Right atrium auricular region (tissue), 2 donors: ENCODE measurements at regions not wholly inside any gene's neighbourhood (a gene's known extent, or its start where the extent isn't known, plus 50 kb on each side); places are given as distances from the start of the nearest gene placed in this dataset.
A peak's percentile ranks its signal among the peaks of the same experiment; 100 is the strongest.

ENCODE experiments used
- DNase-seq: peaks from one replicate; pipeline ENCODE4 v3.0.0-alpha.2; 2019; ENCODE audit warnings: low spot score
- H3K27ac ChIP-seq, 2 donors: fragments of 200-600 bp; sonication (generic); 1 replicate in 1 of 2; 2 replicates in 1 of 2; pipeline ENCODE4 v1.5.1; 2016 to 2019
- H3K27me3 ChIP-seq, 2 donors: fragments of 200-600 bp; sonication (generic); one replicate each; pipeline versions ENCODE4 v1.5.1 to v1.6.0; 2017 to 2019
- H3K36me3 ChIP-seq: fragments of 200-600 bp; sonication (generic); one replicate; pipeline ENCODE4 v1.5.1; 2016
- H3K4me1 ChIP-seq, 2 donors: fragments of 200-600 bp; sonication (generic); one replicate each; pipeline versions ENCODE4 v1.5.1 to v1.6.0; 2017 to 2019
- H3K4me3 ChIP-seq, 2 donors: fragments of 200-600 bp; sonication (generic); 1 replicate in 1 of 2; 2 replicates in 1 of 2; pipeline ENCODE4 v1.5.1; 2017 to 2019; ENCODE audit warnings: mild to moderate bottlenecking in 1 of 2, moderate library complexity in 1 of 2
- H3K9me3 ChIP-seq, 2 donors: fragments of 200-600 bp; sonication (generic); one replicate each; pipeline ENCODE4 v1.5.1; 2019
- CTCF ChIP-seq, 2 donors: fragments of 200-600 bp; sonication (generic); IDR thresholded peaks; one replicate each; pipeline ENCODE4 v1.5.1; 2019; ENCODE audit warnings: antibody characterized with exemption in 2 of 2

- Histone ChIP-seq H3K9me3 (no peaks in the 10 kb centered on the region), H3K27me3 (peaks cover 0 to 7% of the 10 kb centered on the region in 2 donors), H3K4me3 (no peak overlapping the region), H3K4me1 (peaks cover 0 to 20% of the 10 kb centered on the region in 2 donors), H3K27ac (no peak overlapping the region), H3K36me3 (no peaks in the 10 kb centered on the region)
- TF ChIP-seq CTCF (IDR thresholded peaks at IDR 0.05) = no peak
- no peak for DNase-seq
Measured at GRCh38 chr9:84141741-84142370, 161.3 kb downstream of the RMI1 start.

- no peak overlapping the region for H3K4me3 ChIP-seq
- no peak overlapping the region for H3K27ac ChIP-seq
- no peaks in the 10 kb centered on the region for H3K36me3 ChIP-seq
- DNase-seq = no peak
- no peaks in the 10 kb centered on the region for H3K9me3 ChIP-seq
- peaks cover 0 to 23% of the 10 kb centered on the region in 2 donors for H3K4me1 ChIP-seq
- TF ChIP-seq CTCF (IDR thresholded peaks at IDR 0.05) = no peak
- peaks cover 0 to 7% of the 10 kb centered on the region in 2 donors for H3K27me3 ChIP-seq
Measured at GRCh38 chr9:84145031-84145430, 164.4 kb downstream of the RMI1 start.

GRCh38 chr9:84145780-84146179 lies 165.2 kb downstream of the RMI1 start:
- peaks cover 0 to 16% of the 10 kb centered on the region in 2 donors for H3K4me1 ChIP-seq
- no peak for DNase-seq
- no peak overlapping the region for H3K27ac ChIP-seq
- no peaks in the 10 kb centered on the region for H3K9me3 ChIP-seq
- no peak overlapping the region for H3K4me3 ChIP-seq
- H3K36me3 ChIP-seq = no peaks in the 10 kb centered on the region
- no peak for TF ChIP-seq CTCF (IDR thresholded peaks at IDR 0.05)
- H3K27me3 ChIP-seq = peaks cover 0 to 7% of the 10 kb centered on the region in 2 donors

GRCh38 chr9:84146893-84147710 lies 166.5 kb downstream of the RMI1 start:
- no peak for DNase-seq
- Histone ChIP-seq H3K4me1 (peaks cover 0 to 12% of the 10 kb centered on the region in 2 donors), H3K27ac (peak overlapping the region in 1 of 2 donors; percentile 28), H3K36me3 (no peaks in the 10 kb centered on the region), H3K27me3 (peaks cover 0 to 4% of the 10 kb centered on the region in 2 donors), H3K9me3 (no peaks in the 10 kb centered on the region), H3K4me3 (no peak overlapping the region)
- TF ChIP-seq CTCF (IDR thresholded peaks at IDR 0.05) = no peak

GRCh38 chr9:84151236-84151635 lies 170.6 kb downstream of the RMI1 start:
- Histone ChIP-seq H3K27me3 (no peaks in the 10 kb centered on the region), H3K9me3 (no peaks in the 10 kb centered on the region), H3K4me3 (no peak overlapping the region), H3K4me1 (peaks cover 0 to 11% of the 10 kb centered on the region in 2 donors), H3K27ac (no peak overlapping the region), H3K36me3 (no peaks in the 10 kb centered on the region)
- TF ChIP-seq CTCF (IDR thresholded peaks at IDR 0.05) = no peak
- DNase-seq = no peak
